Muscle of leg (tissue), 3 donors: ENCODE measurements at regions not wholly inside any gene's neighbourhood (a gene's known extent, or its start where the extent isn't known, plus 50 kb on each side); places are given as distances from the start of the nearest gene placed in this dataset.
"Not testable (repeated sequence)": the region's sequence is repeated elsewhere in the genome, so short reads cannot be mapped to it uniquely, and the experiment has no call there.

Source experiments
- DNase-seq: peaks from one replicate; pipeline ENCODE4 v3.0.0; 2013
- H3K27ac ChIP-seq: one replicate; pipeline ENCODE4 v1.5.1; 2013; ENCODE audit warnings: mild to moderate bottlenecking, low read length, control low read depth
- H3K27me3 ChIP-seq: one replicate; pipeline ENCODE4 v1.6.1; 2013; ENCODE audit warnings: low read length; ENCODE audit not compliant: control insufficient read depth, insufficient read depth
- H3K36me3 ChIP-seq: one replicate; pipeline ENCODE4 v1.6.1; 2013; ENCODE audit warnings: low read length; ENCODE audit not compliant: control insufficient read depth, insufficient read depth
- H3K4me1 ChIP-seq: one replicate; pipeline ENCODE4 v1.6.1; 2013; ENCODE audit warnings: low read length; ENCODE audit not compliant: control insufficient read depth, insufficient read depth
- H3K4me3 ChIP-seq: one replicate; pipeline ENCODE4 v1.5.1; 2013; ENCODE audit warnings: low read length, control low read depth
- H3K9me3 ChIP-seq: replicated peaks from 2 replicates; pipeline ENCODE4 v1.6.1; 2013; ENCODE audit warnings: low read depth, low read length; ENCODE audit not compliant: control insufficient read depth
- WGBS: methylation state at CpG from one replicate; pipeline ENCODE4 v1.1.5; 2013; ENCODE audit warnings: missing lambda C conversion rate; ENCODE audit not compliant: insufficient coverage; 5-methylcytosine and 5-hydroxymethylcytosine counted together

DNA sequence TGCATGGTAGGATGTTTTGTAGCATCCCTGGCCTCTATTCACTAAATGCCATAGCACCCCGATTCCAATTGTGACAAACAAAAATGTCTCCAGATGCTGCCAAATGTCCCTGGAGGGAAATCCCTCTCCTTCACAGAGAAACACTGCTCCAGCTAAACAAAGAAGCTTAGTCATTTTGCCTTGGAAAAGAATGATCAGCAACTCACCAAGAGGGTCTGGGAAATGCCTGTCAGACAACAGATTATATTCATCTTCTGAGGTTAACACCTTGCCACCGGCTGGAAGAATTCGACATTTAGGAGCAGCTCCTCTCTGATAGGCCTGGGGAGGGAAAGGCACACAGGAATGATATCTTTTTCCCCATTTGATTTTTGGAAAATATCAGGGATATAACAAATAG, 84.4 kb downstream of the NIBAN1 start:
- H3K36me3 ChIP-seq, result peaks cover 8% of the 10 kb centered on the region
- H3K9me3 ChIP-seq, result no peaks in the 10 kb centered on the region
- no CpG with 5 or more reads among the region's 3 CpGs for WGBS
- H3K4me1 ChIP-seq, result peaks cover 4% of the 10 kb centered on the region
- H3K27ac ChIP-seq, result no peak overlapping the region
- no peaks in the 10 kb centered on the region for H3K27me3 ChIP-seq
- DNase-seq, result no peak
- no peak overlapping the region for H3K4me3 ChIP-seq

DNA sequence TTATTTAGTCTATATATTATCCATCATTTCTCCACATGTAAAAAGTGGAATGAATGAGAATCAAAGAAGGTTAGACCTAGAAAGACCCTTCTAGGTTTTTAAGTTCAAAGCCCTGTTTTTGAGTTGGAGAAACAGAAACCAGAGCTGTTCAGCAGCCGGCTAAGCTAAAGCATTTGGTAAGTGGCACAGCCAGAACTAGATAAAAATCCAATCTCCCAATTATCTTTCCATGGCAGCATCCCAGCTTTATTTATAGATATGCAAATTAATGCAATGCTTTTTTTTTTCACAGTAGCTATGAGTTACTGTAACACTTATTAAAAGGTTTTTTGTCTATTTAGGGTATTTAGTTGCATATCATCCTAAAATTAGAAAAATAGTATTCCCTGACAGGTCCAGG, 85.1 kb downstream of the NIBAN1 start:
- Histone ChIP-seq H3K9me3 (no peaks in the 10 kb centered on the region), H3K4me1 (peaks cover 4% of the 10 kb centered on the region), H3K27ac (no peak overlapping the region), H3K4me3 (no peak overlapping the region), H3K36me3 (peaks cover 7% of the 10 kb centered on the region), H3K27me3 (no peaks in the 10 kb centered on the region)
- WGBS, result no CpG with 5 or more reads among the region's 1 CpG
- no peak for DNase-seq

DNA sequence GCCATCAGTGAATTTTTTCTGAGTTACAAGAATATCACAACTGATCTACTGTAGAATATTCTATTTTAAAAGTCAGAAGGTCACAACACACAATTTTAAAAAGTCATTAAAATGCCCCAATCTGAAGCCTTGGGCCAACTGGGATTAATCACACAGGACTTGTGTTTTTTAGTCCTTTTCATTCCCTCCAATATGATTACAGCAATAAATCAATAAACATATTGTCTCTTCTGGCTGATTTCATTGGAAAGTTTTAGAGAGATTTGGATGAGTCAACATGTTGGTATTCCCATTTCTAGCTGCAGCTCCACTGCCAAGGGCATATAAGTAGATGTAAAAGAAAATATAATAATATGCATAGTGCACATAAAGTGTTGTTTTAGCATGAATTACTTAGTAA, 85.8 kb downstream of the NIBAN1 start:
- H3K4me1 ChIP-seq, result peaks cover 4% of the 10 kb centered on the region
- DNase-seq, result peak; percentile 83
- peaks cover 7% of the 10 kb centered on the region for H3K36me3 ChIP-seq

DNA sequence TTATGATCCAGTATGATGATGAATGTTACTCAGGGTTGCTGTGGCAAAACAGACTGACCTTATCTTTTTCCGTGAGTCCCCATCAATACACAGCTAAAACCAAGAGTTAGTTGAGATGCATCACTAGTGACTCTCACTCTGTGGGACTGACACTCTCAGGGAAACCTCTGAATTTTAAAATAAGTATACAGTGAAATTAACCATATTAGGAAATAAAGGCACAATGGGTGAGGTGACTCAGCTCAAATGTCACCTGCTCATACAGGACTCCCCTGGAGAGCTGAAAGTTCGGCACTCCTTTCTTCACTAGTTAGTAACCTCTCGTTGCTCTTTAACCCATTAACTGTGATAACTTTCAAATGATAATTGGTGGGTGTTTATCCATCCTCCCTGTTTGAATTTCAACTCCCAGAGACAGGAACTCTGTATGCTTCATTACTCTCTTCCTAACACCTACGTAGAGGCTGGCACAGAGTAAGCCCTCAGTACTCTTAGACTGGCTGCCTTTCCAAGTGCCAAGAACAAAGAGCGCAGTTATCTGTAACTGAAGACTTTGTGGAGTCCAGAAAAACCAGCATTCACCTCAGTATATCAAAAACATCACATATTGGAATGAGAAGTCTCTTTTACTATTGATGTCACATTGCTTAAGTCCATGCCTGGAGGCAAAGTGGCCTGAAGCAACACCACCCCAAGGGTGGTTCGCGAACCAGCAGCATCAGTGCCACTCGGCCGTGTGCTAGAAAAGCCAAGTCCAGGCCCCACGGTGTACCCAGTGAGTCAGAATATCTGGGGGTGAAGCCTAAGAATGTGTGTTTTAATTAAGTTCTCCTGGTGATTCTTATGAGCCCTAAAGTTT, 91.1 kb downstream of the NIBAN1 start:
- Histone ChIP-seq H3K27me3 (no peaks in the 10 kb centered on the region), H3K4me1 (no peaks in the 10 kb centered on the region), H3K4me3 (no peak overlapping the region), H3K9me3 (no peaks in the 10 kb centered on the region), H3K36me3 (peaks cover 4% of the 10 kb centered on the region), H3K27ac (no peak overlapping the region)
- DNase-seq, result no peak
- 100% methylated on average over 4 of the region's 10 CpGs for WGBS

More for the DNA sequence above, 85.8 kb downstream of the NIBAN1 start:
- Histone ChIP-seq H3K4me3 (no peak overlapping the region), H3K27me3 (no peaks in the 10 kb centered on the region), H3K9me3 (no peaks in the 10 kb centered on the region), H3K27ac (no peak overlapping the region)

DNA sequence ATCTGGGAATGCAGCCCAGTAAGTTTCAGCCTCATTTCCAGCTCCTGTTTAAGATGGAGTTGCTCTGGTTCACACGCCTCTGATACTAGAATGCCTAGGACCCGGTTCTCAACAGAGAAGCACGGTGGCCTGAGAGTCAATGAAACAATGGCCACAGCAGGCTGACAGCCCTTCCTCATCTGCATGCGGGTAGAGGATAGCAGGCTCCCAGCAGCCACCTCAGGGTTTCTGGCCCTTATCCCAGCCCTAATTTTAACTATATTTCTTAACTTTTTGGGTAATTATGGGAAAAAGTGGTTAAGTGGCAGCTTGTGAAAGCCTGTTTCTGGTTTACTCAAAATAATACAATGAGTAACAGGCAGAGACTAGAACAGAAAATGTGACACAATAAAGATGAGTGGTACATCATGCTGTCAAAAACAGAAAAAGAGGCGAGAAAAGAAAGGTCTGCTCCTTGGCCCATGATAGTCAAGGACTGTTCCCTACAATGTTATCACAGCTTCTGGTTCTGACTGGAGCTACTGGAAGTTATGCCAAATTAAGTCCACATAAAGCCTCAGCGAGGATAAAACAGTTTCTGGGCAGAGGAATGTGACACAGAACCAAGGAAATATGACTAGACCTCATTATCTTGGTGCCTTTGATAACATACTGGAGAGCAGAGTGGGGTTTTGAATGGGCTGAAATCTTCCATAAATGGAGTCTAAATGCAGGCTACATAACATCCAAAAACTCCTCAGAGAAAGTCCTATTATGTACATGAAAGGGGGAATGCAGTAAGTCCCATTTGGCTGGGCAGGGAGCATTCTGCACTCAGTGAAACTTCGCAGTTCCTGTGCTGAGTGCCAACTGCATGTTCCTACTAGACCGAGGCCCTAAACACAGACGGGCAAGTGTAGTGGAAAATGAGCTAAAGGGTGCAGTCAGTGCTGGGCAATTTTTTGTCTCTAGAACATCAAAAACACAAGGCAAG, 92.1 kb downstream of the NIBAN1 start:
- no peaks in the 10 kb centered on the region for H3K9me3 ChIP-seq
- no peaks in the 10 kb centered on the region for H3K27me3 ChIP-seq
- H3K36me3 ChIP-seq, result peaks cover 4% of the 10 kb centered on the region
- H3K4me3 ChIP-seq, result no peak overlapping the region
- H3K27ac ChIP-seq, result no peak overlapping the region
- no peaks in the 10 kb centered on the region for H3K4me1 ChIP-seq
- WGBS, result 71% methylated on average over 5 of the region's 9 CpGs
- peak; percentile 27 for DNase-seq

DNA sequence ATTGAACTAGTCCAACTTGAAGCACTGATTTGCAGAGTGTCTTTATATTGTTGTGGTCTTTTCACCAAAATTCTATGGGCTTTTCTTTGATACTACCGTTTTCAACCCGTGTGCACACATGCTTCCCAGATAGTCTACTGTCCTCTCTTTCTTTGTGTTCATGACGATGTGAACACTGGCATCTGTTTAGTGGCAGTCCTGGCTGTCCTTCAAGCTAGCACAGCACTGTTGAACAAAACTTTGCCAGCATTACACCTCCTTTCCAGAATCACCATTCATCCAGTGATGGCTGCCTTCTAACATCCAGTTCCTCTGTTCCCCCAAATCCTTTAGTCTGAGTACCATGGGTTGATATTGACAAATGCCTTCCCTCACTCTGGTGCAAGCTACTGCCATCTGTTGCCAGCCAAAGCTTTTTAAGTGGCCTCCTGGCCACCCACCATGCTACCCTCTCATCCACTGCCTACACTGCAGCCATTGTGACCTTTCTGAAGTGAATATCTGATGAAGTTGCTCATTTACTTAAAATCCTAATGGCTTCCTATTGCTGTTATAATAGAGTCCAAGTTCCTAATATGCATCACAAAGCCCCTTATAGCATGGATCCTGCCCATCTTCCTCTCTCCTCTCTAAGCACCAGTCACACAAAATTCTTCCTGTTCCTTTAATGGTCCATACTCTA, 94.3 kb downstream of the NIBAN1 start:
- Histone ChIP-seq H3K36me3 (peaks cover 7% of the 10 kb centered on the region), H3K27ac (no peak overlapping the region), H3K4me1 (no peaks in the 10 kb centered on the region), H3K27me3 (no peaks in the 10 kb centered on the region), H3K9me3 (no peaks in the 10 kb centered on the region), H3K4me3 (no peak overlapping the region)
- WGBS, result 89% methylated on average over 2 of the region's 3 CpGs
- no peak for DNase-seq

DNA sequence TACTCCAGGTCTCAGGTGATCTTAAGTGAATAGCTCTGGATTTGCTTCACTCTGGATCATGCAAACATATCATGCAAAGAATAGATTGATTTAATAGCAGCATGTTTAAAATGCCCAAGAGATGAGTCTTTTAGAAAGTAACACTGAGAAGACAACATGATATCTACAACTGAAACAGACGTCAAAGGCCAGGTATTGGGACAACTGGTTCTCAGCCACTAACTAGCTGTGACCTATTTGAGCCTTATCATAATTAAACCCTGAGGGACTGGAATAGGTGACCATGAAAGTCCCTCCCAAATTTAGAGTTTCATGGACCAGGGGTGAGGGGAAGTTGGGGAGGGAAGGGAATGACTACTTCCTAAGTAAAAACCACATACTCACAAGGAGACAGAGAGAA, 95.7 kb downstream of the NIBAN1 start:
- no CpG with 5 or more reads among the region's 1 CpG for WGBS
- no peak overlapping the region for H3K4me3 ChIP-seq
- no peaks in the 10 kb centered on the region for H3K4me1 ChIP-seq
- DNase-seq, result no peak
- no peak overlapping the region for H3K27ac ChIP-seq
- peaks cover 7% of the 10 kb centered on the region for H3K36me3 ChIP-seq
- no peaks in the 10 kb centered on the region for H3K27me3 ChIP-seq
- H3K9me3 ChIP-seq, result no peaks in the 10 kb centered on the region

DNA sequence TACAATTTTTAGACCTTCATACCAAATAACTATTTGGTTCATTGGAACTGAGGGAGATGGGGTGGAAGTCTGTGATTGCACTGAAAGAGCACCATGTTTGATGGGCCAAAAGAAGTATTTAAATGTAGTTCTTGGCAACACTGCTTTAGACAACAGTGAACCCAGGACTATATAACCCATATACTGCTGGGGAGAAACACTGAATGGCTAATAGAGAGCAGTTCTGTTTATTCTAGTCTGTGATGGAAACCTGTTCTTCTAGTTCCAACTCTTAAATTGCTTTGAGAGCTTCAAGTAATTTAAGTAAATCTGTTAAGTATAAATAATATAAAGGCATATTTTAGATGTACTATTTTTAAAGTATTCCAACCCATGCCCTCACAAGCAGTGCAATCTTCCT, 96.3 kb downstream of the NIBAN1 start:
- no peak overlapping the region for H3K27ac ChIP-seq
- peaks cover 7% of the 10 kb centered on the region for H3K36me3 ChIP-seq
- H3K4me1 ChIP-seq, result no peaks in the 10 kb centered on the region
- no peak overlapping the region for H3K4me3 ChIP-seq
- H3K27me3 ChIP-seq, result no peaks in the 10 kb centered on the region
- no peaks in the 10 kb centered on the region for H3K9me3 ChIP-seq
- DNase-seq, result no peak

DNA sequence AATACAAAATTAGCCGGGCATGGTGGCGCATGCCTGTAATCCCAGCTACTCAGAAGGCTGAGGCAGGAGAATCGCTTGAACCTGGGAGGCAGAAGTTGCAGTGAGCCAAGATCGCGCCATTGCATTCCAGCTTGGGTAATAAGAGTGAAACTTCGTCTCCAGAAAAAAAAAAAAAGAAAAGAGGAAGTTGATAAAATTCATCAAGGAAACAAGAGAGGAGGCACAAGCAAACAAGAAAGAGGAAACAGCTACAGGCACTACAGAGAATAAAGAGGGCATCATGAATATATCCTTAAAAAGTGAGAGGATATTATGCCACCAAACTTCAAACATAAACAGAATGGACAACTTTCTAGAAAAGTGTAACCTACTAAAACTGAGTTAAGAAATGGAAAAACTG, 98.3 kb downstream of the NIBAN1 start:
- H3K4me1 ChIP-seq, H3K9me3 ChIP-seq, H3K27me3 ChIP-seq, H3K4me3 ChIP-seq, H3K36me3 ChIP-seq, H3K27ac ChIP-seq: not testable (repeated sequence)
- WGBS, result 75% methylated on average over 4 of the region's 6 CpGs
- DNase-seq, result peak; percentile 37

DNA sequence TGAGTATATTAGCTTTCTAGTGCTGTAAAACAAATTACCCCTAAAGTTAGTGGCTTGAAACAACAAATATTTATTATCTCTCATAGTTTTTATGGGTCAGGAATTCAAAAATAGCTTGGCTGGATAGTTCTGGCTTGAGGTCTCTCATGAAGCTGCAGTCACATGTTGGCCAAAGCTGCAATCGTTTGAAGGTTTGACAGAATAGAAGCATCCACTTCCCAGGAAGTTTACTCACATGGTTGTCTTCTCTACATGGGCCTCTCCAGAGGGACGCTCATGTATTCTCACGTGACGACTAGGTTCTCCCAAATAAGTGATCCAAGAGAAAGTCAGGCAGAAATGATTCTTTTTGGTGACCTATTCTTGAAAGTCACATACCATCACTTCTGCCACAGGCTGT, 99.1 kb downstream of the NIBAN1 start:
- no peaks in the 10 kb centered on the region for H3K4me1 ChIP-seq
- H3K4me3 ChIP-seq, result no peak overlapping the region
- H3K27me3 ChIP-seq, result no peaks in the 10 kb centered on the region
- H3K27ac ChIP-seq, result no peak overlapping the region
- 71% methylated on average over 1 of the region's 4 CpGs for WGBS
- H3K36me3 ChIP-seq, result peaks cover 3% of the 10 kb centered on the region
- no peaks in the 10 kb centered on the region for H3K9me3 ChIP-seq
- no peak for DNase-seq
